Transverse colon (tissue), 4 donors: ENCODE measurements at regions not wholly inside any gene's neighbourhood (a gene's known extent, or its start where the extent isn't known, plus 50 kb on each side); places are given as distances from the start of the nearest gene placed in this dataset.

Experiments used
- CTCF ChIP-seq, 5 experiments: fragments of 200-600 bp in 3 of 5; fragments of 450-650 bp in 2 of 5; sonication (generic) in 3 of 5; IDR thresholded peaks; 1 replicate in 2 of 5; 2 replicates in 3 of 5; pipeline ENCODE4 v1.5.1; 2016 to 2017; ENCODE audit warnings: antibody characterized with exemption in 5 of 5, inconsistent platforms in 3 of 5, mild to moderate bottlenecking in 2 of 5, moderate library complexity in 1 of 5
- EP300 ChIP-seq: sonication (generic); formaldehyde crosslinking; IDR thresholded peaks from one replicate; pipeline ENCODE4 v1.6.1; 2017; ENCODE audit warnings: antibody characterized with exemption, low read depth
- POLR2A ChIP-seq: fragments of 450-650 bp; IDR thresholded peaks from one replicate; pipeline ENCODE4 v1.6.1; 2016; ENCODE audit warnings: antibody characterized with exemption, mild to moderate bottlenecking, moderate library complexity
- POLR2AphosphoS5 ChIP-seq, 3 donors: sonication (generic); formaldehyde crosslinking; IDR thresholded peaks; one replicate each; pipeline ENCODE4 v1.6.1; 2016; ENCODE audit warnings: antibody characterized with exemption in 3 of 3

GRCh38 chr9:113705306-113705927, 170.7 kb upstream of the ZNF618 start:
- TF ChIP-seq CTCF (IDR thresholded peaks at IDR 0.05): no peak
- TF ChIP-seq POLR2AphosphoS5 (IDR thresholded peaks at IDR 0.05): no peak
- no peak for TF ChIP-seq EP300
- no peak for TF ChIP-seq POLR2A
